Mucosa of rectum (tissue), 2 donors: ENCODE measurements at regions not wholly inside any gene's neighbourhood (a gene's known extent, or its start where the extent isn't known, plus 50 kb on each side); places are given as distances from the start of the nearest gene placed in this dataset.
A peak's percentile ranks its signal among the peaks of the same experiment; 100 is the strongest.

Experiments
- H3K27ac ChIP-seq, 2 donors: one replicate each; pipeline ENCODE4 v1.7.0; 2013; ENCODE audit warnings: inconsistent platforms in 2 of 2, low read depth in 2 of 2, low read length in 2 of 2
- H3K27me3 ChIP-seq, 2 donors: one replicate each; pipeline ENCODE4 v1.7.0; 2013; ENCODE audit warnings: low read length in 2 of 2; ENCODE audit not compliant: control insufficient read depth in 2 of 2, insufficient read depth in 2 of 2
- H3K36me3 ChIP-seq, 2 donors: one replicate each; pipeline ENCODE4 v1.7.0; 2013; ENCODE audit warnings: low read length in 2 of 2; ENCODE audit not compliant: control insufficient read depth in 2 of 2, insufficient read depth in 2 of 2
- H3K4me1 ChIP-seq, 2 donors: one replicate each; pipeline ENCODE4 v1.7.0; 2013; ENCODE audit warnings: low read length in 2 of 2, mild to moderate bottlenecking in 1 of 2; ENCODE audit not compliant: control insufficient read depth in 2 of 2, insufficient read depth in 2 of 2
- H3K4me3 ChIP-seq, 2 donors: one replicate each; pipeline ENCODE4 v1.7.0; 2013; ENCODE audit warnings: low read length in 2 of 2
- H3K9ac ChIP-seq, 2 donors: one replicate each; pipeline ENCODE4 v1.7.0; 2013; ENCODE audit warnings: low read length in 2 of 2, low read depth in 1 of 2, mild to moderate bottlenecking in 1 of 2
- H3K9me3 ChIP-seq, 2 donors: one replicate each; pipeline ENCODE4 v1.7.0; 2013; ENCODE audit warnings: low read length in 2 of 2; ENCODE audit not compliant: control insufficient read depth in 2 of 2
- donor health status: healthy.
- donor health status: Normal muscosa, but diverticular disease.

GRCh38 chr13:106650690-106651205, 82.8 kb upstream of the ARGLU1 start:
- Histone ChIP-seq H3K27ac (no peak overlapping the region), H3K4me3 (no peak overlapping the region), H3K27me3 (no peaks in the 10 kb centered on the region), H3K36me3 (no peaks in the 10 kb centered on the region), H3K9me3 (no peaks in the 10 kb centered on the region), H3K4me1 (peaks cover 3 to 4% of the 10 kb centered on the region in 2 donors), H3K9ac (no peak overlapping the region)

- Histone ChIP-seq H3K27me3 (no peaks in the 10 kb centered on the region), H3K4me1 (peaks cover 3 to 4% of the 10 kb centered on the region in 2 donors), H3K36me3 (no peaks in the 10 kb centered on the region), H3K4me3 (no peak overlapping the region), H3K9ac (no peak overlapping the region), H3K9me3 (no peaks in the 10 kb centered on the region), H3K27ac (peak overlapping the region; percentile 67 to 68)
These were observed 81.6 kb upstream of the ARGLU1 start for GRCh38 chr13:106649495-106649894.

GRCh38 chr13:106640515-106640914, 72.6 kb upstream of the ARGLU1 start:
- H3K9me3 ChIP-seq: no peaks in the 10 kb centered on the region
- H3K36me3 ChIP-seq: no peaks in the 10 kb centered on the region
- H3K4me3 ChIP-seq: no peak overlapping the region
- H3K4me1 ChIP-seq: no peaks in the 10 kb centered on the region
- H3K27ac ChIP-seq: no peak overlapping the region
- H3K27me3 ChIP-seq: no peaks in the 10 kb centered on the region
- H3K9ac ChIP-seq: no peak overlapping the region

GRCh38 chr13:106637519-106637918, 69.6 kb upstream of the ARGLU1 start:
- no peaks in the 10 kb centered on the region for H3K36me3 ChIP-seq
- no peaks in the 10 kb centered on the region for H3K27me3 ChIP-seq
- H3K4me3 ChIP-seq: no peak overlapping the region
- H3K27ac ChIP-seq: no peak overlapping the region
- no peak overlapping the region for H3K9ac ChIP-seq
- no peaks in the 10 kb centered on the region for H3K4me1 ChIP-seq
- no peaks in the 10 kb centered on the region for H3K9me3 ChIP-seq

GRCh38 chr13:106636492-106636891, 68.6 kb upstream of the ARGLU1 start:
- Histone ChIP-seq H3K36me3 (no peaks in the 10 kb centered on the region), H3K9me3 (no peaks in the 10 kb centered on the region), H3K27ac (no peak overlapping the region), H3K4me3 (no peak overlapping the region), H3K4me1 (no peaks in the 10 kb centered on the region), H3K9ac (no peak overlapping the region), H3K27me3 (no peaks in the 10 kb centered on the region)

- Histone ChIP-seq H3K27me3 (no peaks in the 10 kb centered on the region), H3K9me3 (no peaks in the 10 kb centered on the region), H3K4me1 (no peaks in the 10 kb centered on the region), H3K27ac (no peak overlapping the region), H3K36me3 (no peaks in the 10 kb centered on the region), H3K4me3 (no peak overlapping the region), H3K9ac (no peak overlapping the region)
These were observed 67.7 kb upstream of the ARGLU1 start for GRCh38 chr13:106635616-106636015.

GRCh38 chr13:106633321-106633720, 65.4 kb upstream of the ARGLU1 start:
- Histone ChIP-seq H3K4me1 (no peaks in the 10 kb centered on the region), H3K27ac (no peak overlapping the region), H3K4me3 (no peak overlapping the region)

GRCh38 chr13:106630650-106631049, 62.7 kb upstream of the ARGLU1 start:
- no peaks in the 10 kb centered on the region for H3K4me1 ChIP-seq
- H3K9me3 ChIP-seq: no peaks in the 10 kb centered on the region
- H3K27ac ChIP-seq: no peak overlapping the region
- no peaks in the 10 kb centered on the region for H3K27me3 ChIP-seq
- H3K9ac ChIP-seq: no peak overlapping the region
- H3K4me3 ChIP-seq: no peak overlapping the region
- no peaks in the 10 kb centered on the region for H3K36me3 ChIP-seq

More at GRCh38 chr13:106633321-106633720, 65.4 kb upstream of the ARGLU1 start:
- Histone ChIP-seq H3K9me3 (no peaks in the 10 kb centered on the region), H3K9ac (no peak overlapping the region), H3K27me3 (no peaks in the 10 kb centered on the region), H3K36me3 (no peaks in the 10 kb centered on the region)

- Histone ChIP-seq H3K9me3 (no peaks in the 10 kb centered on the region), H3K4me3 (no peak overlapping the region), H3K27me3 (no peaks in the 10 kb centered on the region), H3K36me3 (no peaks in the 10 kb centered on the region), H3K4me1 (no peaks in the 10 kb centered on the region), H3K9ac (no peak overlapping the region), H3K27ac (peak overlapping the region in 1 of 2 donors; percentile 14)
These were observed 62.2 kb upstream of the ARGLU1 start for GRCh38 chr13:106630162-106630561.

- H3K27me3 ChIP-seq: no peaks in the 10 kb centered on the region
- H3K4me3 ChIP-seq: no peak overlapping the region
- no peaks in the 10 kb centered on the region for H3K4me1 ChIP-seq
- H3K9ac ChIP-seq: no peak overlapping the region
- no peak overlapping the region for H3K27ac ChIP-seq
- no peaks in the 10 kb centered on the region for H3K9me3 ChIP-seq
- no peaks in the 10 kb centered on the region for H3K36me3 ChIP-seq
These were observed 61.2 kb upstream of the ARGLU1 start for GRCh38 chr13:106628936-106629659.
